ENCODE measurements at regions not wholly inside any gene's neighbourhood (a gene's known extent, or its start where the extent isn't known, plus 50 kb on each side); places are given as distances from the start of the nearest gene placed in this dataset.

- TF ChIP-seq CTCF (IDR thresholded peaks at IDR 0.05; ENCODE audit: insufficient read depth, low read depth, low read length) (no peak), EZH2 (IDR thresholded peaks at IDR 0.05; ENCODE audit: insufficient read depth, low read length) (no peak)
These were observed 69.9 kb upstream of the ATP2C1 start for GRCh38 chr3:130823996-130824395.

Measured in astrocyte (in vitro differentiated cells and primary cell).